Amygdala (tissue), 56 donors: ENCODE measurements at regions not wholly inside any gene's neighbourhood (a gene's known extent, or its start where the extent isn't known, plus 50 kb on each side); places are given as distances from the start of the nearest gene placed in this dataset.
"Not testable (repeated sequence)": the region's sequence is repeated elsewhere in the genome, so short reads cannot be mapped to it uniquely, and the experiment has no call there.

Source experiments
- DNase-seq, 56 donors: peaks; one replicate each; lab custom pipeline; 2025; lab: John Stamatoyannopoulos, UW

- peak in 2 of 56 donors; percentile 2 to 5 for DNase-seq
Measured at GRCh38 chr1:232711996-232712395, 82.1 kb upstream of the SIPA1L2 start.

- no peak for DNase-seq
Measured at GRCh38 chr1:232713785-232714184, 83.9 kb upstream of the SIPA1L2 start.

GRCh38 chr1:232715154-232715553, 85.2 kb upstream of the SIPA1L2 start:
- DNase-seq, result no peak

- not testable (repeated sequence) for DNase-seq
Measured at GRCh38 chr1:232717911-232718310, 87.3 kb upstream of the MAP10 start.

GRCh38 chr1:232718928-232719927, 86.0 kb upstream of the MAP10 start:
- DNase-seq, result no peak

- DNase-seq, result no peak
Measured at GRCh38 chr1:232722626-232723025, 82.6 kb upstream of the MAP10 start.

- DNase-seq, result no peak
Measured at GRCh38 chr1:232725305-232726047, 79.7 kb upstream of the MAP10 start.

GRCh38 chr1:232726048-232726779, 79.0 kb upstream of the MAP10 start:
- DNase-seq, result no peak

- no peak for DNase-seq
Measured at GRCh38 chr1:232728507-232729263, 76.5 kb upstream of the MAP10 start.

- DNase-seq, result no peak
Measured at GRCh38 chr1:232732344-232732910, 72.8 kb upstream of the MAP10 start.

- no peak for DNase-seq
Measured at GRCh38 chr1:232737917-232738316, 67.3 kb upstream of the MAP10 start.

GRCh38 chr1:232743999-232744398, 61.2 kb upstream of the MAP10 start:
- no peak for DNase-seq

GRCh38 chr1:232744847-232745246, 60.4 kb upstream of the MAP10 start:
- DNase-seq, result no peak

GRCh38 chr1:232745698-232746097, 59.5 kb upstream of the MAP10 start:
- not testable (repeated sequence) for DNase-seq

GRCh38 chr1:232748910-232749368, 56.3 kb upstream of the MAP10 start:
- DNase-seq, result no peak

- DNase-seq, result no peak
Measured at GRCh38 chr1:232751393-232752140, 53.6 kb upstream of the MAP10 start.

- no peak for DNase-seq
Measured at GRCh38 chr1:232752365-232752764, 52.9 kb upstream of the MAP10 start.

- no peak for DNase-seq
Measured at GRCh38 chr1:232754930-232755329, 50.3 kb upstream of the MAP10 start.
